ENCODE measurements at regions not wholly inside any gene's neighbourhood (a gene's known extent, or its start where the extent isn't known, plus 50 kb on each side); places are given as distances from the start of the nearest gene placed in this dataset.
"Not testable (repeated sequence)": the region's sequence is repeated elsewhere in the genome, so short reads cannot be mapped to it uniquely, and the experiment has no call there.

DNA sequence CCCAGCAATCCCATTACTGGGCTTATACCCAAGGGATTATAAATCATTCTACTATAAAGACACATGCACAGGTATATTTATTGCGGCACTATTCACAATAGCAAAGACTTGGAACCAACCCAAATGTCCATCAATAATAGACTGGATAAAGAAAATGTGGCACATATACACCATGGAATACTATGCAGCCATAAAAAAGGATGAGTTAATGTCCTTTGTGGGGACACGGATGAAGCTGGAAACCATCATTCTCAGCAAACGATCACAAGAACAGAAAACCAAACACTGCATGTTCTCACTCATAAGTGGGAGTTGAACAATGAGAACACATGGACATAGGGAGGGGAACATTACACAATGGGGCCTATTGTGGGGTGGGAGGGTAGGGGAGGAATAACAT lies 224.4 kb upstream of the SERP2 start:
- DNase-seq (ENCODE audit: low read depth): not testable (repeated sequence)

DNA sequence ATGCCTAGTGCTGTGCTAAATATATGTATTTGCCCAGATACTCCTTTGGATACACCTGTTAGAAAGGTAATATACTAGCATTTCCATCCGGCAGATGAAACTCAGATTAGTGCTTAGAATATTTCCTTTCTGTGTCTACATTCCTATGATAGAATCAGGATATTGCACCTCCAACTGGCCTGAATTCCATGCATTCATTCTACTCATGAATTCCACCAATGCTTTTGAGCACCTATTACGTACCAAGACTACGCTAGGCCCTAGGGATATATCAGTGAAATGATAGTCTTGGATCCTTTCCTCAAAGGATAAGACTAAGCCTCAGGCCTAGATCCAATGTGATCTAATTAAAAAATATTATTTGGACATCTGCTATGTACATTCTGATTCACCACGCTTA lies 223.8 kb upstream of the SERP2 start:
- no peak for DNase-seq (ENCODE audit: low read depth)

DNA sequence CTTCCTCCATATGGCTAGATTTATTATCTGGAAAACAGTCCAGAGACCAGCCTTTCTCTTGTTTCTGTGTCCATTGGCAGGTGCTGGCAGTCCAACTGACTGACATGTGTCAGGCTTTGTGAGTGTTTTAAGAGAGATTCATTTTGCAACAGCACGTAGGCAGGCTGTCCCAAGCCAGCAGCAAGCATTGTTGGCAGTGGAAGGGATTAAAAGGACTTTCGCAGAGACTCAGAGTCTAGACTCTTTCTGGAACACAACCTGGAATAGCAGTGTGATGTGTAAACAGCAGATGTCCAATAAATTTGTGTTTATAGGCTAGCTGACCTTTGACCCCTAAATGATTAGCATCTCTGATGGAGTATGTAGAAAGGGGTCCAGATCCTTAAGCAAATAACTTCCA lies 222.2 kb upstream of the SERP2 start:
- DNase-seq (ENCODE audit: low read depth): no peak

DNA sequence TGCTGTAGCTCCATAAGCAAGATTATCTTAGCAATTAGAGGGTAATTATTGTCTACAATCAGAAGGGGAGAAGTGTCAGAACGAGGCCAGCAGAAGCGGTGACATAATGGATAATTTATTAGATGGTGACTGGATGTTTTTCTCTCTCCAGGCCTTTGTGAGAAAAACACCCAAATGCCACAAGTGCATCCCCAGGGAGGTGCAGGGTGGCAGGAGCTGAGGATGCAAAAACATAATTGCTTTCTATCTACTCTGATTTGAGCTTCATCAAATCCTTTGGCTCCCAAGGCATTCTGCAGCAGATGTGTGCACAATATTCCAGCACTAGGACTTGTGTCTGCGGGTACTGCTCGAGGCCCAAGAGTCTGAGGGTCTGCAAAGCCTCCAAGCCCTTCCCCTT lies 220.1 kb upstream of the SERP2 start:
- no peak for DNase-seq (ENCODE audit: low read depth)

DNA sequence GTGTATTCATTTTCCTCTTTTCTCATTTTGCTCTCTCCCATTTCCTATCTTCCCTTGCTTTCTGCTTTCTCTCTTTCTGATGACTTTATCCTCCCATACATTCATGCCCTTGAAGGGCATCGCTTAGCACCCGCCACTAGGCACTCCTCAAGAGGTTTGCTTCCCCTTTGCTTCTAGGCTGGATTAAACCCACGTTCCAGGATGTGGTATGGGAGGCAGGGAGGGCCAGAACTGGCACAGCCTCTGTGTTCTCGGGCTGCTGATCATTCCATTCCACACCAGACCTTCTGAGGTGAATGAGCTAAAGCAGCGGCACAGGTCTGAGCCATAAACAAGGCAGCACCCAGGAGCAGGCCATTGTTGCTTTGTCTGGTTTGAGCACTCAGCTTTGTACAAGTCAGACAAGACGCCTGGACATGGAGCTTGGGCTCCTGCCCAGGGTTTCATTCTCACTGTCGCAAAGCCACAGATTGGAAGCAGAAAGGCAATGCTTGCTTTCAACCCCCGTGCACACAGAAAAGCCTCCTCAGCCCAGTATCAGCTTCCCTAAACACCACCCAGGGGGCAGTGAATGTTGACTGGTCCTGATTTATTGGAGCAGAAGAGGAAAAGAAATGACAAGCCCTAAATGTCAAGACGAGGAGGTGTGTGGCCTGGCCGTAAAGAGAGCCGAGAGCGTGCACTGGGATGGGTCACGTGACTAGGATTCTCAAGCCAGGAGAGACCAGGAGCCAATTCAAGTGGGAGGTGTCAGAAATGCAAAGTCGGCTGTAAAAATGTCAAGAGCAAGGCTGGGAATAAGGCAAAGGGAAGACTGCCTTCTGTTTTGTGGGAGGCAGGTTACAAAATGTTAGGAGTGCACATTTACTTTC lies 218.0 kb upstream of the SERP2 start:
- DNase-seq (ENCODE audit: low read depth): no peak

DNA sequence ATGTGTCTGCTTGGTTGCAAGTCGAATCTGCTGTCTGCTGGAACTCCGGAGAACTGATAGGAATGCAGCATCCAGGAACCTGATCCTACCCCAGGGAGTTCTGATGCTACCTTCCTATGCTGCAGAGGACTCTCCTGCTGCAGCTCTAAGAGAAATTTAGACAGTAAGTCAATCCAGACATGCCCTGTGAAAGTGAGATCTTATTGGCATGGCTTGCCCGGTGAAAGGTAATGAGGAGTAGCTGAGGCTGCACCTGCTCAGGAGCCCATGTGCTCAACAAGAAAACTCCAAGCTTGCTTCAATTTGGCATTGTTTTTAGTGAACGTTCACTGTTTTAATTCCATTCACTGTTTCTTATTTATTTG lies 217.3 kb upstream of the SERP2 start:
- no peak for DNase-seq (ENCODE audit: low read depth)

DNA sequence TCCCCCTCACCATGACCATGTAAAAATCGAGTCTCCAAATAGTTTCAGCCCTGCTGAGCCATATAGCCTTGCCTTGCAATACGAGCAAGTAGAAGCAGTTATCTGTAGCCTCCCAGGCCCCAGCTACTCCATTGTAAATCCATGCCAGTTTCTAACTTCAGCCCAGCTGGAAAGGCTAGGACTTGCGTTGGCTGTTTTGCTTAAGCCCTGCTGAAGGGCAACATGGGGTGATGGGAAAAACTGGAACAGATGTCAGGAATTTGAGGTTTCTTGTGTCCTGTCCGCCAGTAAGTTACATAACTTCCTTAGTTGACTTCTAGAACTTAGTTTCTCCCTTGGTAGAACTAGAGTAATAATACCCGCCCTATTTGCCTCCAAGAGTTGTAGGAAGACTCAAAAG lies 216.0 kb upstream of the SERP2 start:
- DNase-seq (ENCODE audit: low read depth): no peak

DNA sequence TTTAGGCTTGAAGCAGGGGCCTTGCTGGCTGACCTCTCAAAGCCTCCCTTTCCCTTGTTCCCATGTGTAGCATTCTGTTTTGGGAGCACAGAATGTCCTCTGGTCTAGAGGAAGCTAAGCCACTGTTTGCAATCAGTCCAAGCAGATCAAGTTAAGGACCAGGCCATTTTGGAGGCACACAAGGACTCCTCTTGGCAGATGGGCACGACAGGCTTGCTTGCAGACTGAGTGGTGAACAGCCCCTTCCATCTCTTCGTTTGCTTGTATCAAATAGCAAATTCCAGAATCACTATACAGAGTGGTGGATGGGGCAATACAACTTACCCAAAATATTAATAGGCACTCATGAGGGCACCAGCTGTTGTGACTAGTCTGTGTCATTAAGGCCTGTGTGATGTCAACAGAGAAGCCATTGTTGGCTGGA lies 215.5 kb upstream of the SERP2 start:
- no peak for DNase-seq (ENCODE audit: low read depth)

DNA sequence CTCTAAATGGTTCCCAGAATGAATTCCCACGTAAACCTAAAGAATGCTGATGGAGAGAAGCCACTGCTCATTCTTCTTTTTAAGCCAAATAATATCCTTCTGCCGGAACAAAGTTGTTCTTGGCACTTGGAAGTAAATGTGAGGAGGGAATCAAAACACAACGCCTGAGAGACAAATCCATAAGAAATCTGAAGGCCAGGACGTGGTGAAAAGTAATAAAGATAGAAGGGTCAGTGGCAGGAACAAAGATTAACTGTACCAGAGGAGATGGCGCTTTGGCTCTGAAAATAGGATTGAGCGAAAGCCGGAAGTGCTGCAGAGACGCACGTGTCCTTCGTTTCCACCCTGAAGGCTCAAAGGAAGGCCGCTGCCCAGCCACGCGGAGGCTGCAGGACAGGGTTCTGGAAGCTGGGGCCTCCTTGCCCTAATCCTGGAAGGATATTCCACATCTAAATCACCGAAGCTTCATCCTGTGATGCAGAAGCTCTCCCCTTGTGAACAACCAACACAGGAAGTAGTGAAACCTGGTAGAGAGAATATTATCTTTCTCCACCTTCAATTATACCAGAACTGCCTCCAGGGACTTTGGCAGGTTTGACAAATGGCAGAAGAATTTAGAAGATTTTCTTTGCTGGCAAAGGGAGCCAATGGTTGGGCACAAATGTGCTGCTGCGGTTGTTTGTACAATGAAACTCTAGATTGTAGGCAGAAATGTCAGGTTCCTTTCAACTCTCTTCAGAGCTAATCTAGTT lies 214.6 kb upstream of the SERP2 start:
- no peak for DNase-seq (ENCODE audit: low read depth)

DNA sequence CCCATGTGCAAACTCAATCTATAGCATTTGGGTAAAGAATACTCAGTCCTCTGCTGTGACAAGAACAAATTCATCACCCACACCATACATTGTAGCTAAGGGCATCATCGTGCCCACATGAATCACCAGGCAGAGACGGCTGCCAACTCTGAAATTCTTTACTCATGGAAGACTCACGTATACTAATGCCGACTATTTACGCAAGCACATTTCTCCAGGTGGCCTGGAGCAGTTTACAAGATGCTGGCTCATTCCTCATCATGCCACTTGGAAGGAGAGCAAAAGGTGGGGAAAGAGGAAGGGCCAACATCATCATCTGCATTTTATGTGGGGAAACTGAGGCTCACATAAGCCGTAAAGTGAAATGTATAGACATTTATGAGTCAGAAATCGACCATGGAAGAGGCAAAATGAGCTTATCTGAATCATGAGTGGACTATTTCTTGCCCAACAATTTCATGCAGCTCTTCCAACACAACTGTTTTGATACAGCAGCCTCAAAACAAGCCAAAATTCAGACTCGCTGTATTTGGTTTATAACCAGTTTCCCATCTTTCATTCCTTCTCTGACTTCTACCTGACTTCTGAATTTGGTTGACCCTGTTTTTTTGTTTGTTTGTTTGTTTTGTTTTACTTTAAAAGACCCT lies 213.9 kb upstream of the SERP2 start:
- DNase-seq (ENCODE audit: low read depth): no peak

DNA sequence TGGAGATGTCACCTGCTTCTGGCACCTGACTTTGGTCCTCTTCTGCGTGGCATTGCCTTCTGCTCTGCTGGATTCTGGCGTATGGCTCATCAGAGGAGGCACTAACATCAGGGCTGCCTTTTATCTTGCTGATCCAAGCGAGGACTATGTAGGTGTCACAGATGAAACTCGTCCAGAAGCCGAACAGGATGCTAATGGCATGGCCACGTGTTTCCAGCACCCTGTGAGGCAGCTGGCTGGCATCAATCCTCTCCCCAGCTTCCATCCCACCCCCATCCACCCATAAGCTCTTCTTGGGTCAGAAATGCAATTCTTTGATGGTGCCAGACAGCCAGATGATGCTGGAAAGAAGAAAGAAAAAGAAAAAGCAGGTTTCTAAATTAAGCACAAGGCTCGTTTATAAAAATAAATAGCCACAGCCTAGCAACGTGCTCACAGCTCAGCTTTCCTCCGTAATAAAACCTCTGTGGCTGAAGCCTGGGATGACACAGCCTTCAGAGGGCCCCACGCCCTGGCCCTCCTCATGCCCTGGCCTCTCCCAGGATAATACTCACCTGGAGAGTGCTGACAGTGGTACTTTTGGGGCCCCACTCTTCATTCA lies 212.9 kb upstream of the SERP2 start:
- no peak for DNase-seq (ENCODE audit: low read depth)

DNA sequence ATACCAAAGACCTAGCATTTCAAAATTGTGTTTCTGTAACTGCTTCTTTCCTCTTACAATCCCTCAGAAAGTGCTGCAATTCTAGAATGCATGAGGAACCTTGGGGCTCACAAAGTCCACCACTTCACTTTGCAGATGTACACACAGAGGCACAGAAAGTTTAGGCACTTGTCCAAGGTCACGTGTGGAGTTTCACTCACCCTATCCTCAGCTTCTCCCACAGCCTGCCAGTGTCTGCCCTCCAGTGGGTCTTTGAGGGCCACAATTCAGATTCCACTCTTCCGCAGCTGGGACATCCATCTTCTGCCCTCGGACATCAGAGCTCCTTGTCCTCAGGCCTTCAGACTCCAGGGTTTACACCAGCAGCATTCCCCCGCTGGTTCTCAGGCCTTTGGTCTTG lies 210.5 kb upstream of the SERP2 start:
- no peak for DNase-seq (ENCODE audit: low read depth)

DNA sequence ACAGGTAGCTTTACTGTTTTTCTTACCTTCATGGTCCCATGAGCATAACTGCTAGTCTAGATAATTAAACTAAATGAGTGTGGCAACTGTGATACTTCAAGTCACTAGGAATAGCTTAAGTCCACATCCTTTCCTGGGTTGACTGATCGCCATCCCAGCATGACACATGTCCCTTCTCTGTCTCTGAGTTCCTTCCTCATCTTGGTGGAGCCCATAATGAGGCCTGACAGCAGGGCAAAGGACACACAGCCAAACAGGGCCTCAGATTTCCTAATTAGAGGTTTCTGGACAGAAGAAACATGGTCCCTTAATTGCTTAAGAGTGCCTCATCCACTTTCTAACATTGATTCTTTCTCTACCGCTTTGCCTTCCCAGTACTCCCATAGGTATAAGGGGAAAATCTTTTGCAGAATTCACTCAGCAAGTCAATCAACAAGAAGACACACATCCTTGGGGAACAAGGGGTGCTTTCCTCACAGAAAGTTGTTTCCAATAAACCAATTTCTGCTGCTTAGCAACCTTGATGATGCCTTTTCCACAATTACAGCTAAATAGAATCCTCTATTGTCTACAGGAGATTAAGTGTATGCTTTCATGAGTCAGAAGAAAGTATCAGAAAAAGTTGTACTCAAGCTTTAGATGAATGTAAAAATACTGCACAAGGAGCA lies 208.3 kb upstream of the SERP2 start:
- no peak for DNase-seq (ENCODE audit: low read depth)

DNA sequence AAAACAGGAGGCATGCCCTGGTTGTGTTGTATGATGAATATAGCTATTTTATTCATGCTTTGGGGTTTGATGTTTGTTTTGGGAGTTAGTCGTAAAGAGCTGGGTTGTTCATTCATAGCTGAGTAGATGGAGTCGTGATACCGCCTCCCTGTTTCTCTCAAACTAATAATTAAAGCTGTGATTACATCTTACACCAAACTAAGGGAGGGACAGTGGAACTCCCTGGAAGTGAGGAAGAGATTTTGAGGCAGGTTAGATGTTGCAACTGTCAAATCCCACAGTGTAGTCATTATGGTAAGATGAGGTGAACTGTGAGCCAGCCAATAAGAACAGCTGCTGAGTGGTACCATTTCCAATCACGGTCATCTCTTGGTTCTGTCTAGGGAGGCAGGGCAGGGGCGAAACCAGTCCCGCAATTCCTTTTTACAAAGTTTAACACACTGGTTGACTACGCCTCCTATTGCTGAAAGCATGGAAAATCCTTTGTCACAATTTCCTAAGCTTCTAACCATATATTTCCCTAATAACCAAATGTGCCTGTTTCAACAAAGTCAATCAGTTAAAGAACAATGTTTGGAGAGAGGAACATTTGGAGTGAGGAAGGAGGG lies 207.6 kb upstream of the SERP2 start:
- no peak for DNase-seq (ENCODE audit: low read depth)

DNA sequence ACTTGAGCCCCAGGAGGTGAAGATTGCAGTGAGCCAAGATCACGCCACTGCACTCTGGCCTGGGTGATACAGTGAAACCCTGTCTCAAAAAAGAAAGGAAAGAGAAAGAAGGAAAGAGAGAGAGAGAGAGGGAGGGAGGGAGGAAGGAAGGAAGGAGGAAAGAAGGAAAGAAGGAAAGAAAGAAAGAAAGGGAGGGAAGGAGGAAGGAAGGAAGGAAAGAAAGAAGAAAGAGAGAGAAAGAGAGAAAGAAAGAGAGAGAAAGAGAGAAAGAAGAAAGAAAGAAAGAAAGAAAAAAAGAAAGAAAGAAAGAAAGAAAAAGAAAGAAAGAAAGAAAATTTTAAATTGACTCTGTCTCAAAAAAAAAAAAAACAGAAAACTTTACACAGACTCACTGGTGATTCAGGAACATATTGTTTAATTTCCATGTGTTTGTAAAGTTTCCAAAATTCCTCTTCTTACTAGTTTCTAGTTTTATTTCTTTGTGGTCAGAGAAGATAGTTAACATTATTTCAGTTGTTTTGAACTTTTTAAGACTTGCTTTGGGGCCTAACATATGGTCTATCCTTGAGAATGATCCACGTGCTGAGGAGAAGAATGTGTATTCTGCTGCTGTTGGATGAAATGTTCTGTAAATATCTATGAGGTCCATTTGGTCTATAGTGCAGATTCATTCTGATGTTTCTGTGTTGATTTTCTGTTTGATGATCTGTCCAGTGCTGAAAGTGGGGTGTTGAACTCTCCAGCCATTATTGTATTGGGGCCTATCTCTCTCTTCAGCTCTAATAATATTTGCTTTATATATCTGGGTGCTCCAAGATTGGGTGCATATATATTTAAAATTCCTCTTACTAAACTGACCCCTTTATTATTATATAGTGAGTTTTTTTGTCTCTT lies 204.4 kb upstream of the SERP2 start:
- DNase-seq (ENCODE audit: low read depth): no peak

DNA sequence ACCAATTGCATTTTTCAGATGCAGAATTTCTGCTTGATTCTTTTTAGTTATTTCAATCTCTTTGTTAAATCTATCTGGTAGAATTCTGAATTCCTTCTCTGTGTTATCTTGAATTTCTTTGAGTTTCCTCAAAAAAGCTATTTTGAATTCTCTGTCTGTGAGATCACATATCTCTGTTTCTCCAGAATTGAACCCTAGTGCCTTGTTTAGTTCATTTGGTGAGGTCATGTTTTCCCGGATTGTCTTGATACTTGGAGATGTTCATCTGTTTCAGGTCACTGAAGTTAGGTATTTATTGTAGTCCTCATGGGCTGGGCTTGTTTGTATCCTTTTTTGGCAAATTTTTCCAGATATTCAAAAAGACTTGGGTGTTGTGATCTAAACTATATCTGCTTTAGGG lies 202.9 kb upstream of the SERP2 start:
- no peak for DNase-seq (ENCODE audit: low read depth)

DNA sequence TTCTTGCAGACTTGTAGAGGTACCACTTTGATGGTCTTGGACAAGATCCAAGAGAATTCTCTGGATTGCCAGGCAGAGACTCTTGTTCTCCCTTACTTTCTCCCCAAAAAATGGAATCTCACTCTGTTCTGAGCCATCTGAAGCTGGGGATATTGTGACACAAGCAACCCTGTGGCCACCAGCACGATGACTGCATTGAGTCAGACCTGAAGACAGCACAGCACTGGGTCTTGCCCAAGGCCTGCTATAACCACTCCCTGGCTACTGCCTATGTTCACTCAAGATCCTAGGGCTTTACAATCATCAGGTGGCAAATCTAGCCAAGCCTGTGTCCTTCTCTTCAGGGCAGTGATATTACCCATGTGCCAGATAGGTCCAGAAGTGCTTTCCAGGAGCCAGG lies 202.5 kb upstream of the SERP2 start:
- DNase-seq (ENCODE audit: low read depth): no peak

DNA sequence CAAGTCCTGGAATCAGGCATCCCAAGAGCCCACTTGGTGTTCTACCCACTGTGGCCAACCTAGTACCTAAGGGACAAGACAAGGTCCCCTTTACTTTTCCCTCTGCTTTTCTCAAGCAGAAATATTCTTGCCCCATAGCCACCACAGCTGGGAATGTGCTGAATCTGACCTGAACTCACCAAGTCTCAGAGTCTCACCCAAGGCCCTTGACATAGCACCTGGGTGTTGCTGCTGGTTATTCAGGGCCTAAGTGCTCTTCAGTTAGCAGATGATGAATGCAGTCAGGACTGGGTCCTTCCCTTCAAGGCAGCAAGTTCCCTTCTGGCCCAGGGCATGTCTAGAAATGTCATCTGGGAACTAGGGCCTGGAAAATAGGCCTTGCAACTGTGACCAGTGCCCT lies 201.8 kb upstream of the SERP2 start:
- no peak for DNase-seq (ENCODE audit: low read depth)

DNA sequence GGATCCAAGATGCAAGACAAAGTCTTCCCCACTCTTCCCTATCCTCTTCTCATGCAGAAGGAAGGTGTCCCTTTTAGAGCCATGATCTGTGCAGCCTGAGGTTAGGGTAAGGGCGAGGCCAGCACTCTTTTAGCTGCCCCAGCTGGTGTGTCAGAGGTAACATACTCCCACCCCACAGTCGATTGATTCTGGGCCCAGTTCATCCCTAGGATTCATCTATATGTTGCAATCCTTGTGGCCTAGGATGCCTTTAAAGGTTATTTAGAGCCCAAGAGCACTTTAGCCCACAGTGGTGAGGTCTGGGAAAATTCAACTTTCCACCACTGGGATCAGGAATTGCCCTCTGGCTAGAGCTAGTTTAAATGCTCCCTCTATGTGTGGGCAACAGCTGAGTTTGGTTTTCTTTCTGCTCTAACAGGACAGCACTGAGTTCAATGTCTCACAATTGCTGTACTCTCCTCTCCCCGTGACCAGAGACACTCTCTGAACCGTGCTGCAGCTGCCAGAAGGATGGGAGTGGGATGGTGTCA lies 201.3 kb upstream of the SERP2 start:
- DNase-seq (ENCODE audit: low read depth): no peak

DNA sequence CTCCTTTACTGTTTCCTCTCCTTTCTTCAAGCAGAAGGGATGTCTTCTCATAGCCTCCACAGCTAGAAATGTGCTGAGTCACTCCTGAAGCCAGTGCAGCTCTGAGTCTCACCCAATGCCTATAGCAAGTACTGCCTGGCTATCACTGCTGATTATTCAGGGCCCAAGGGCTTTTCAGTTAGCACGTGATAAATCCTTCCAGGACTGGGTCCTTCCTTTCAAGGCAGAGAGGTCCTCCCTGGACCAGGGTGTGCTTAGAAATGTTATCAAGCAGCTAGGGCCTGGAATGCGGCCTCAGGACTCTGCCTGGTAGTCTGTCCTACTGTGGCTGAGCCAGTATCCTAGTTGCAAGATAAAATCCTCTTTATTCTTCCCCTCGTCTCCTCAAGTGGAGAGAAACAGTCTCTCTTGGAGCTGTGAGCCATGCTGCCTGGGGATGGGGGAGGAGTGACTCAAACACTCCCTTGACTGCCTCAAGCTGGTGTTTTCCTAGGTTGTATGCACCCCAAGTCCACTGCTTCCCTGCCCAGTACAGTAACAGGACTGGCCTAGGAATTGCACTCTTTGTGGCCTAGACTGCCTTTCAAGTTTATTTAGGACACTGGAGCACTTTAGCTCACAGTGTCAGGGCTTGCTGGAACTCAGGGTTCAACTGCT lies 198.7 kb upstream of the SERP2 start:
- no peak for DNase-seq (ENCODE audit: low read depth)

All from stimulated activated CD8-positive, alpha-beta memory T cell treated with anti-CD3 and anti-CD28 coated beads, Interleukin-4, amount 100 ng/mL, for 24 hours (primary cell).